ENCODE measurements at regions not wholly inside any gene's neighbourhood (a gene's known extent, or its start where the extent isn't known, plus 50 kb on each side); places are given as distances from the start of the nearest gene placed in this dataset.
"Not testable (repeated sequence)": the region's sequence is repeated elsewhere in the genome, so short reads cannot be mapped to it uniquely, and the experiment has no call there.

GRCh38 chr22:22296047-22296446 is 51.5 kb downstream of the VPREB1 start:
- not testable (repeated sequence) for H3K4me2 ChIP-seq (ENCODE audit: insufficient read depth, insufficient read length, low read length); H2AFZ ChIP-seq (ENCODE audit: low read length); H4K20me1 ChIP-seq (ENCODE audit: control insufficient read depth, insufficient read depth, insufficient read length); H3T11ph ChIP-seq (ENCODE audit: low read length); H3K9me3 ChIP-seq (ENCODE audit: control insufficient read depth, low read depth, low read length); DNase-seq; H2BK12ac ChIP-seq (ENCODE audit: insufficient read length, low read depth, low read length); H3K4ac ChIP-seq (ENCODE audit: low read depth, low read length); H3K23me2 ChIP-seq (ENCODE audit: insufficient read length, low read depth, low read length, poor library complexity, severe bottlenecking); H3K4me3 Mint-ChIP-seq; H4K5ac ChIP-seq (ENCODE audit: insufficient read length, low read depth, low read length); H2BK15ac ChIP-seq (ENCODE audit: low read depth, low read length); H3K4me1 Mint-ChIP-seq; H2BK5ac ChIP-seq (ENCODE audit: insufficient read length, low read length); H3K9ac ChIP-seq (ENCODE audit: extremely low read depth, insufficient read length, low read length); H3K14ac ChIP-seq (ENCODE audit: insufficient read depth, low read length); H2BK120ac ChIP-seq (ENCODE audit: low read depth, low read length, poor library complexity, severe bottlenecking); H3K79me2 ChIP-seq (ENCODE audit: insufficient read depth, low read length); H3K18ac ChIP-seq (ENCODE audit: insufficient read length, low read depth, low read length); H3K27ac ChIP-seq (ENCODE audit: insufficient read length, low read depth, low read length); H3K27me3 ChIP-seq (ENCODE audit: insufficient read depth, low read length); H3K4me1 ChIP-seq (ENCODE audit: insufficient read depth, low read length); H3K9me3 Mint-ChIP-seq; H4K91ac ChIP-seq (ENCODE audit: insufficient read length, low read depth, low read length); H2AK5ac ChIP-seq (ENCODE audit: insufficient read length, low read length); H3K27ac Mint-ChIP-seq; H3K56ac ChIP-seq (ENCODE audit: insufficient read length, low read depth, low read length); H4K8ac ChIP-seq (replicated peaks; ENCODE audit: insufficient read length, low read depth, low read length); H3K23ac ChIP-seq (ENCODE audit: insufficient read length, low read depth, low read length); H2BK20ac ChIP-seq (ENCODE audit: low read depth, low read length, poor library complexity, severe bottlenecking); H3K79me1 ChIP-seq (ENCODE audit: insufficient read depth, low read depth, low read length, poor library complexity, severe bottlenecking)
- peaks cover 22% of the 10 kb centered on the region for H3K27me3 Mint-ChIP-seq (ENCODE audit: low read depth)
- WGBS (ENCODE audit: extremely low coverage, insufficient read length, low lambda C conversion rate): no CpG with 5 or more reads among the region's 4 CpGs
- H3K36me3 Mint-ChIP-seq (ENCODE audit: insufficient read depth in 1 of 3, low read depth in 3 of 3): peaks cover 6 to 11% (median 8%) of the 10 kb centered on the region in 3 experiments; a peak in 4 of 7 replicates

DNA sequence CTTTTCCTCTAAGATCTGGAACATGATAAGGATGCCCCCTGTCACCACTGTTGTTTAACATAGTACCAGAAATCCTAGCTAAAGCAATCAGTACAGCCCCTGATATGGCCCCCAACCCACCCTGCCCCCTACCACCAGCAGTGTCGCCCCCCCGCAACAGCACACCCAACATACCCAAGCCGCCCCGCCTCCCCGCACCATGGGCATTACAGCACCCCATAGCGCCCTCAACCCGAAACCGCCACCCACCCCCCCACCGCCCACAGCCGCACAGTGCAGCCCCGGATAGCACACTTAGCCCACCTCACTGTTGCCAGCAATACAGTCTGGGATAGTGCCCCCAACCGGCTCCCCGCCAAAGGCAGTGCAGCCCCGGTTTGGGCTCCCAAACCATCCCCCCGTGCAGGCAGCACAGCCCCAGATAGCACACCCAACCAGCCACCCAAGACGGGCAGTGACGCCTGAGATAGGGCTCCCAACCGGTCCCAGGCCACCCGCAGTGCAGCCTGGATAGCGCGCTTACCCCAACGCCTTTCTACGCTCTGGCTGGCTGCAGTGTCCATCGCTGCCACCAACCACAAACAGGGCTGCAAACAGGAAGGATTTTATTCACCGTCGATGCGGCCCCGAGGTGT is 52.7 kb downstream of the VPREB1 start:
- H3K36me3 Mint-ChIP-seq (ENCODE audit: insufficient read depth in 1 of 3, low read depth in 3 of 3): peaks cover 6 to 11% (median 6%) of the 10 kb centered on the region in 3 experiments; a peak in 4 of 7 replicates
- H2BK12ac ChIP-seq (ENCODE audit: insufficient read length, low read depth, low read length); H3K27ac ChIP-seq (ENCODE audit: insufficient read length, low read depth, low read length); H3K9ac ChIP-seq (ENCODE audit: extremely low read depth, insufficient read length, low read length); H3K9me3 Mint-ChIP-seq; H3K56ac ChIP-seq (ENCODE audit: insufficient read length, low read depth, low read length); H4K91ac ChIP-seq (ENCODE audit: insufficient read length, low read depth, low read length); H3K23me2 ChIP-seq (ENCODE audit: insufficient read length, low read depth, low read length, poor library complexity, severe bottlenecking); H3K4me1 Mint-ChIP-seq; H2BK20ac ChIP-seq (ENCODE audit: low read depth, low read length, poor library complexity, severe bottlenecking); DNase-seq; H4K5ac ChIP-seq (ENCODE audit: insufficient read length, low read depth, low read length); H4K8ac ChIP-seq (replicated peaks; ENCODE audit: insufficient read length, low read depth, low read length); H2AK5ac ChIP-seq (ENCODE audit: insufficient read length, low read length); H3K27ac Mint-ChIP-seq; H3K4ac ChIP-seq (ENCODE audit: low read depth, low read length); H2BK15ac ChIP-seq (ENCODE audit: low read depth, low read length); H3K9me3 ChIP-seq (ENCODE audit: control insufficient read depth, low read depth, low read length); H3K79me2 ChIP-seq (ENCODE audit: insufficient read depth, low read length); H2AFZ ChIP-seq (ENCODE audit: low read length); H3K4me1 ChIP-seq (ENCODE audit: insufficient read depth, low read length); H3K14ac ChIP-seq (ENCODE audit: insufficient read depth, low read length); H3K18ac ChIP-seq (ENCODE audit: insufficient read length, low read depth, low read length); H4K20me1 ChIP-seq (ENCODE audit: control insufficient read depth, insufficient read depth, insufficient read length); H3K27me3 ChIP-seq (ENCODE audit: insufficient read depth, low read length); H2BK120ac ChIP-seq (ENCODE audit: low read depth, low read length, poor library complexity, severe bottlenecking); H3T11ph ChIP-seq (ENCODE audit: low read length); H2BK5ac ChIP-seq (ENCODE audit: insufficient read length, low read length); H3K79me1 ChIP-seq (ENCODE audit: insufficient read depth, low read depth, low read length, poor library complexity, severe bottlenecking); H3K23ac ChIP-seq (ENCODE audit: insufficient read length, low read depth, low read length): not testable (repeated sequence)
- H3K4me3 Mint-ChIP-seq: peak overlapping the region; percentile 79 to 87
- WGBS (ENCODE audit: extremely low coverage, insufficient read length, low lambda C conversion rate): no CpG with 5 or more reads among the region's 28 CpGs
- peak overlapping the region; percentile 44 for H3K4me2 ChIP-seq (ENCODE audit: insufficient read depth, insufficient read length, low read length)
- H3K27me3 Mint-ChIP-seq (ENCODE audit: low read depth): peaks cover 31% of the 10 kb centered on the region
